Type B pancreatic cell (in vitro differentiated cells): ENCODE measurements at regions not wholly inside any gene's neighbourhood (a gene's known extent, or its start where the extent isn't known, plus 50 kb on each side); places are given as distances from the start of the nearest gene placed in this dataset.

Experiments used
- DNase-seq: peaks from one replicate; pipeline ENCODE4 v3.0.0; 2021; ENCODE audit warnings: mixed read lengths; ENCODE audit not compliant: unreplicated experiment; ENCODE audit errors: extremely low spot score
- H3K27ac Mint-ChIP-seq: 2 replicates; pipeline ENCODE4 v1.8.0; 2021; ENCODE audit warnings: mild to moderate bottlenecking, mixed read lengths
- H3K27me3 Mint-ChIP-seq: 2 replicates; pipeline ENCODE4 v1.8.0; 2021; ENCODE audit warnings: mixed read lengths
- H3K36me3 Mint-ChIP-seq: 2 replicates; pipeline ENCODE4 v1.8.0; 2021; ENCODE audit warnings: mixed read lengths
- H3K4me1 Mint-ChIP-seq: one replicate; pipeline ENCODE4 v1.8.0; 2021; ENCODE audit warnings: mixed read lengths; ENCODE audit not compliant: unreplicated experiment
- H3K4me3 Mint-ChIP-seq: 2 replicates; pipeline ENCODE4 v1.8.0; 2021; ENCODE audit warnings: mild to moderate bottlenecking, mixed read lengths
- H3K9me3 Mint-ChIP-seq: 2 replicates; pipeline ENCODE4 v1.8.0; 2021; ENCODE audit warnings: mixed read lengths
- CTCF ChIP-seq: fragments of 200-600 bp; sonication (generic); conservative IDR thresholded peaks from 2 replicates; pipeline ENCODE4 v1.5.0; 2021; ENCODE audit warnings: antibody characterized with exemption, mild to moderate bottlenecking

DNA sequence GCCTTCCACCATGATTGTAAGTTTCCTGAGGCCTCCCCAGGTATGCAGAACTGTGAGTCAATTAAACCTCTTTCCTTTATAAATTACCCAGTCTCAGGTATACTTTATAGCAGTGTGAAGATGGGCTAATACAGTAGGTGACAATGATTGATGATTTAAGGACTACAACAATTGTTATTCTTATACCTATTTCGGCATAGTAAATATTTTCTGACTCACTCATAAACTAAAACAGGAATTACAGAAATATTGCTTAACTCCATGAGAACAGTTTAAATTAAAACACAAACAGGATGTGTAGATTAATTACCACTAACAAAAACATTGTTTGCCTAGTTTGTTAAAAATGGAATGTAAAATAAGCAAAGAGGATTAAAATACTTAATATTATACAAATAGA, 839.9 kb downstream of the LTN1 start:
- no peak overlapping the region for H3K4me3 Mint-ChIP-seq
- peaks cover 8% of the 10 kb centered on the region for H3K9me3 Mint-ChIP-seq
- no peaks in the 10 kb centered on the region for H3K27me3 Mint-ChIP-seq
- H3K4me1 Mint-ChIP-seq, result peaks cover 9% of the 10 kb centered on the region
- no peak for DNase-seq
- H3K36me3 Mint-ChIP-seq, result no peaks in the 10 kb centered on the region
- no peak for TF ChIP-seq CTCF
- H3K27ac Mint-ChIP-seq, result no peak overlapping the region

- Mint-ChIP-seq H3K36me3 (no peaks in the 10 kb centered on the region), H3K27ac (no peak overlapping the region), H3K9me3 (peaks cover 4% of the 10 kb centered on the region), H3K27me3 (no peaks in the 10 kb centered on the region), H3K4me3 (no peak overlapping the region), H3K4me1 (peaks cover 9% of the 10 kb centered on the region)
- TF ChIP-seq CTCF, result no peak
- DNase-seq, result no peak
These were observed 840.9 kb downstream of the LTN1 start for GRCh38 chr21:28151758-28152157.

DNA sequence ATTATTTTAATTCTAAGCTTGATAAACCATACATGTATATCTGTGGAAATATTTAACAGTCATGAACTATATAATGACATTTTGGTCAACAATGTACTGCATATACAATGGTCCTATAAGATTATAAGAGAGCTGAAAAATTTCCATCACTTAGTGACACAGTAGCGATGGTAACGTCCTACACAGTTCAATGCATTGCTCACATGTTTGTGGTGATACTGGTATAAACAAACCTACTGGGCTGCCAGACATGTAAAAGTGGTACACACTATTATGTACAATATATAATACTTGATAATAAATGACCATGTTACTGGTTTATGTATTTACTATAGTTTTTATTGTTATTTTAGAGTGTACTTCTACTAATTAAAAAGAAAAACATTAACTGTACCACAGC, 841.9 kb downstream of the LTN1 start:
- TF ChIP-seq CTCF, result no peak
- Mint-ChIP-seq H3K27me3 (no peaks in the 10 kb centered on the region), H3K9me3 (peaks cover 4% of the 10 kb centered on the region), H3K36me3 (no peaks in the 10 kb centered on the region), H3K4me3 (no peak overlapping the region), H3K27ac (no peak overlapping the region), H3K4me1 (peaks cover 9% of the 10 kb centered on the region)
- no peak for DNase-seq

DNA sequence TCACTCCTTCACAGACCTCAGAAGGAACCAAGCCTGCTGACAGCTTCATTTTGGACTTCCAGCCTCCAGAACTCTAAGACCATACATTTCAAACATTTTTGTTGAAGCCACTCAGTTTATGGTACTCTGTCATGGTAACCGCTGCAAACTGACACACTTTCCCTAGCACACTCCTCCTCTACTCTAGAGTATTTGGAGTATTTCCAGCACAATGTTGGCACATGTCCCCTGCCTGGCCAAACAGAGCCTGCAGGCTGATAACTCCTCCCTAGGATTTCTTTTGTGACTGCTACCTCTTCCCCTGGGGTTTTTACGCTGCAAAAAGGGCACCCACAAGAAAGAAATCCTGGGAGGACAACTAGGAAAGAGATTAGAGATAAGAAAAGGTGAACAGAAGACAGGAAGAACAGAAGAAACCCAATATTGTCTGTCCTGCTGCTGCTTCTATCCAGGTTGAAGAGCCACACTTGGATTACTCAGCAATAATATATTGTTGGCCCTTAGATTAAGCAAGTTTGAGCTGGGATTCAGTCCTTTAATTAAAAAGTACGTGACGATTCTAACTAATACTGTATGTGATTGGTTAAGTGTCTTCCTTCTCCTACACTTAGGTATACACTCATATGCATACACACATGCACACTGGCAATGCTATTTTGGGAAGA, 844.1 kb downstream of the LTN1 start:
- H3K36me3 Mint-ChIP-seq, result no peaks in the 10 kb centered on the region
- no peak for TF ChIP-seq CTCF
- no peak overlapping the region for H3K27ac Mint-ChIP-seq
- no peaks in the 10 kb centered on the region for H3K27me3 Mint-ChIP-seq
- no peak for DNase-seq
- peaks cover 4% of the 10 kb centered on the region for H3K9me3 Mint-ChIP-seq
- H3K4me3 Mint-ChIP-seq, result no peak overlapping the region
- H3K4me1 Mint-ChIP-seq, result peaks cover 9% of the 10 kb centered on the region

DNA sequence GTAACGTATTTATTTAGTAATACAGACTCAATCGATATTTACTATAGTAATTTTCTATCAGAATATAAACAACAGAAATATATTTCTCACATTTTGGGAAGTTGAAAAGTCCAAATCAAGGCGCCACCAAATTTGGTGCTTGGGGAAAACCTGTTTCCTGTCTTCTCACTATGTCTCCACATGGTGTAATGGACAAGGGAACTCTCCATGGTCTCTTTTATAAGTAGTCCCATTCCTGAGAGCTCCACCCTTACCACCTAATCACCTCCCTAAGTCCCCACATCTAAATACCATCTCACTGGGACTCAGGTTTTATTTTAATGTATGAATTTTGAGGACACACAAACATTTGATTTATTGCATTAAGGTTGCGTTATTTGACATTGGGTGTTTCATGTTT, 848.0 kb downstream of the LTN1 start:
- Mint-ChIP-seq H3K4me3 (no peak overlapping the region), H3K9me3 (peaks cover 9% of the 10 kb centered on the region), H3K4me1 (peaks cover 2% of the 10 kb centered on the region), H3K27me3 (no peaks in the 10 kb centered on the region), H3K36me3 (no peaks in the 10 kb centered on the region), H3K27ac (no peak overlapping the region)
- TF ChIP-seq CTCF, result no peak
- DNase-seq, result no peak

DNA sequence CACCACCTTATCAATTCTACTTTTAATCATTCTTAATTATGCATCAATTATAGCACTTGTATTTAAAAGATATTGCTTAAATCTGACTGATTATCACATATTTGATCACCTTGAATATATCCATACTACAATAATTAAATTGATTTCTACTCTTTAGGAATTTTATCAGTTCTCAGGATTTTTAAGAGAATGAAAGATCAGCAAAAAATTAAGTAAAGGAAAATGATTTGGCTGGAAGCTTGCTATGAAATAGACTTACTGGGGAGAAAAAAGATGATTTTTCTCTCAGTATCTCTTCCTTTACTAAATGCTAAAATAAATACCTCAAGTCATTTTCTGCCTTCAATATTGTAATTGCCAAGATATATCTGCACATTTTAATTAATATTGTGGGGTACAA, 848.6 kb downstream of the LTN1 start:
- Mint-ChIP-seq H3K4me1 (no peaks in the 10 kb centered on the region), H3K4me3 (no peak overlapping the region), H3K36me3 (no peaks in the 10 kb centered on the region), H3K27me3 (no peaks in the 10 kb centered on the region), H3K27ac (no peak overlapping the region), H3K9me3 (peaks cover 13% of the 10 kb centered on the region)
- no peak for TF ChIP-seq CTCF
- no peak for DNase-seq
